ENCODE measurements at regions not wholly inside any gene's neighbourhood (a gene's known extent, or its start where the extent isn't known, plus 50 kb on each side); places are given as distances from the start of the nearest gene placed in this dataset.

DNA sequence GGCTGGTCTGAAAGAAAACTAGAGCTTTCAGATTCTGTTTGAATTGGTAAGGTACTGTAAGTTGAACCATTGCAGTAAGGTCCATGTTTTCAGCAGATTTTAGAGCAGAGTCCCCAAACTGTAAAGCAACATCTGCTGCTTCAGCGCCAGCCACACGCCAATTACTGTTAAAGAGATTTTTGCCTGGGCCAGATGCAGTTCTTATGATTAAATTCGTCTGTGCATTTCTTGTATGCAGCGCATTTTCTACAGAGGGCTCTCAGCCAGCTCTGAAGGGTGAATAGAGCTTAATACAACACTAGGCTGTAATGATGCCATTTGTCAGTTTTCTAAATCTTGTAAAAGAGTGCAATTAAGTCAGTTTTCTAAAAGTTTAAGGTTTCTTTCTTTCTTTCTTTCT, 246.3 kb downstream of the COX7C start:
- Histone ChIP-seq H3K23ac (ENCODE audit: low read depth, low read length) (no peak overlapping the region), H2AK5ac (ENCODE audit: low read depth, low read length) (no peak overlapping the region), H3K27ac (ENCODE audit: insufficient read depth, low read length) (no peak overlapping the region), H3K4me3 (ENCODE audit: insufficient read depth, low read depth, low read length) (no peak overlapping the region), H2AK9ac (replicated peaks; ENCODE audit: low read depth, low read length, poor library complexity) (no peak overlapping the region), H3K27me3 (ENCODE audit: control insufficient read depth, insufficient read depth, low read length) (no peaks in the 10 kb centered on the region), H3K9me1 (ENCODE audit: insufficient read depth, low read length) (no peaks in the 10 kb centered on the region), H2AFZ (replicated peaks; ENCODE audit: low read length, poor library complexity) (no peak overlapping the region), H3K18ac (ENCODE audit: low read depth, low read length) (no peak overlapping the region), H3K4me2 (ENCODE audit: low read depth, low read length) (no peak overlapping the region), H4K20me1 (ENCODE audit: insufficient read depth, low read length) (no peaks in the 10 kb centered on the region), H3K9me3 (ENCODE audit: control insufficient read depth, insufficient read depth, low read length) (no peaks in the 10 kb centered on the region), H3K4ac (ENCODE audit: low read depth, low read length) (no peak overlapping the region), H3K9ac (ENCODE audit: low read depth, low read length) (no peak overlapping the region), H3K56ac (ENCODE audit: extremely low read depth, insufficient read depth, low read length) (no peak overlapping the region), H3K14ac (replicated peaks; ENCODE audit: low read depth, low read length) (no peak overlapping the region), H4K5ac (ENCODE audit: low read depth, low read length) (no peak overlapping the region), H2BK15ac (ENCODE audit: low read depth, low read length) (no peak overlapping the region), H2BK120ac (ENCODE audit: low read depth, low read length) (no peak overlapping the region), H3K4me1 (ENCODE audit: control insufficient read depth, insufficient read depth, low read length) (no peaks in the 10 kb centered on the region), H3K36me3 (ENCODE audit: control insufficient read depth, insufficient read depth, low read length) (no peaks in the 10 kb centered on the region), H3K79me1 (ENCODE audit: low read depth in 1 of 2, low read length in 2 of 2) (no peaks in the 10 kb centered on the region), H4K91ac (ENCODE audit: insufficient read depth, low read depth, low read length) (no peak overlapping the region), H2BK5ac (ENCODE audit: low read depth, low read length, poor library complexity, severe bottlenecking) (no peak overlapping the region), H4K8ac (ENCODE audit: low read depth in 2 of 2, low read length in 2 of 2) (no peak overlapping the region), H2BK20ac (ENCODE audit: low read depth, low read length) (no peak overlapping the region)
- DNase-seq, result no peak
- ChIA-PET CTCF (interaction anchor here (0.9 kb wide), 1 partner anchor 27 kb away, joined by 3 read pairs; no protein-coding TSS in a partner anchor), POLR2A (ENCODE audit: unreplicated experiment) (no interaction called here)
- WGBS, 2 experiments (ENCODE audit: extremely low coverage in 2 of 2, insufficient read length in 1 of 2), result no CpG with 5 or more reads among the region's 4 CpGs
- no TSS peak for BruUV-seq (replicated peaks)
- dilution Hi-C loops (cut with HindIII; ENCODE audit: low sequenced_read_pairs, unreplicated experiment) (no loop called here), intact Hi-C loops (cut with micrococcal nuclease) (no loop called here), in situ Hi-C loops (cut with MboI; ENCODE audit: low sequenced_read_pairs) (no loop called here)
- TF ChIP-seq RAD21 (IDR thresholded peaks at IDR 0.05; ENCODE audit: low read length) (no peak), RCOR1 (IDR thresholded peaks at IDR 0.05; ENCODE audit: insufficient replicate concordance, low read length) (no peak), NFE2L2 (IDR thresholded peaks at IDR 0.05; ENCODE audit: low read depth, low read length) (no peak), CHD1 (IDR thresholded peaks at IDR 0.05; ENCODE audit: low read depth, low read length) (no peak), SMC3 (IDR thresholded peaks at IDR 0.05; ENCODE audit: low read depth, low read length) (no peak), MXI1 (IDR thresholded peaks at IDR 0.05; ENCODE audit: borderline replicate concordance, low read depth, low read length) (no peak), MAFK (IDR thresholded peaks at IDR 0.05; ENCODE audit: low read depth, low read length) (no peak), BHLHE40 (IDR thresholded peaks at IDR 0.05; ENCODE audit: low read depth, low read length) (no peak), CEBPB (IDR thresholded peaks at IDR 0.05; ENCODE audit: low read depth, low read length) (no peak), FOS (IDR thresholded peaks at IDR 0.05; ENCODE audit: low read depth, low read length) (no peak), ELK1 (IDR thresholded peaks at IDR 0.05; ENCODE audit: borderline replicate concordance, low read depth, low read length) (no peak), RFX5 (IDR thresholded peaks at IDR 0.05; ENCODE audit: low read depth, low read length) (no peak), POLR2A (IDR thresholded peaks at IDR 0.05; ENCODE audit: low read depth, low read length) (no peak)
- TF ChIP-seq, protein P1, sequence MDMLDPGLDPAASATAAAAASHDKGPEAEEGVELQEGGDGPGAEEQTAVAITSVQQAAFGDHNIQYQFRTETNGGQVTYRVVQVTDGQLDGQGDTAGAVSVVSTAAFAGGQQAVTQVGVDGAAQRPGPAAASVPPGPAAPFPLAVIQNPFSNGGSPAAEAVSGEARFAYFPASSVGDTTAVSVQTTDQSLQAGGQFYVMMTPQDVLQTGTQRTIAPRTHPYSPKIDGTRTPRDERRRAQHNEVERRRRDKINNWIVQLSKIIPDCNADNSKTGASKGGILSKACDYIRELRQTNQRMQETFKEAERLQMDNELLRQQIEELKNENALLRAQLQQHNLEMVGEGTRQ (IDR thresholded peaks at IDR 0.05; ENCODE audit: low read depth, low read length), result no peak
- TF ChIP-seq, protein P2, sequence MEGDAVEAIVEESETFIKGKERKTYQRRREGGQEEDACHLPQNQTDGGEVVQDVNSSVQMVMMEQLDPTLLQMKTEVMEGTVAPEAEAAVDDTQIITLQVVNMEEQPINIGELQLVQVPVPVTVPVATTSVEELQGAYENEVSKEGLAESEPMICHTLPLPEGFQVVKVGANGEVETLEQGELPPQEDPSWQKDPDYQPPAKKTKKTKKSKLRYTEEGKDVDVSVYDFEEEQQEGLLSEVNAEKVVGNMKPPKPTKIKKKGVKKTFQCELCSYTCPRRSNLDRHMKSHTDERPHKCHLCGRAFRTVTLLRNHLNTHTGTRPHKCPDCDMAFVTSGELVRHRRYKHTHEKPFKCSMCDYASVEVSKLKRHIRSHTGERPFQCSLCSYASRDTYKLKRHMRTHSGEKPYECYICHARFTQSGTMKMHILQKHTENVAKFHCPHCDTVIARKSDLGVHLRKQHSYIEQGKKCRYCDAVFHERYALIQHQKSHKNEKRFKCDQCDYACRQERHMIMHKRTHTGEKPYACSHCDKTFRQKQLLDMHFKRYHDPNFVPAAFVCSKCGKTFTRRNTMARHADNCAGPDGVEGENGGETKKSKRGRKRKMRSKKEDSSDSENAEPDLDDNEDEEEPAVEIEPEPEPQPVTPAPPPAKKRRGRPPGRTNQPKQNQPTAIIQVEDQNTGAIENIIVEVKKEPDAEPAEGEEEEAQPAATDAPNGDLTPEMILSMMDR (conservative IDR thresholded peaks at IDR 0.05; ENCODE audit: low read depth, low read length), result no peak
- no peak for ATAC-seq (ENCODE audit: low read depth)
